OCI-LY1 (cell line): ENCODE measurements at regions not wholly inside any gene's neighbourhood (a gene's known extent, or its start where the extent isn't known, plus 50 kb on each side); places are given as distances from the start of the nearest gene placed in this dataset.
"Not testable (repeated sequence)": the region's sequence is repeated elsewhere in the genome, so short reads cannot be mapped to it uniquely, and the experiment has no call there.

ENCODE experiments used
- CTCF ChIP-seq: fragments of 200-600 bp; sonication (generic), shearing (Covaris generic); IDR thresholded peaks from 2 replicates; pipeline ENCODE4 v1.5.1; 2017; ENCODE audit warnings: mild to moderate bottlenecking, antibody characterized with exemption, low read length, moderate library complexity, mixed read lengths
- EZH2 ChIP-seq: fragments of 200-600 bp; sonication (generic), shearing (Covaris generic); IDR thresholded peaks from 2 replicates; pipeline ENCODE4 v1.8.0; 2017; ENCODE audit warnings: borderline replicate concordance, mixed run types, mild to moderate bottlenecking, antibody characterized with exemption, low read length, moderate library complexity, mixed read lengths

GRCh38 chr6:164043656-164044055 lies 629.1 kb downstream of the QKI start:
- not testable (repeated sequence) for TF ChIP-seq CTCF, EZH2
